ENCODE measurements at regions not wholly inside any gene's neighbourhood (a gene's known extent, or its start where the extent isn't known, plus 50 kb on each side); places are given as distances from the start of the nearest gene placed in this dataset.

DNA sequence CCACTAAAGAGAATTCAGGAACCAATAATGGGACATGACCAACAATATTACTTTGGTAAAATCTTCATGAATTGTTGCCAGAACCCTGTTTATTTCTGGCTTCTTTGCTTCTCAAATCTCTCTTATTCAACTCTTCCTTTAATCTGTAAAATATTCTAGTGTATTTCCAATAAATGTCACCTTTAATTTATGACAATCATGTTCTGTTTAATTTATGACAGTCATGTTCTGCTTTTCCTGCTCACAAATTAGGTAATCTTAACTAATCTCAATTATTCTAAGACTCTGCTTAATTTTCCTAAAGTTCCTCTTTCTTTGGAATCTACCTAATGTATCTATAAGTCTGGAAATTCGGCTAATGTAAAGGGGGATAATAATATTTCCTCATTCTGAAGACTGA is 847.6 kb upstream of the KLHL1 start:
- TF ChIP-seq POLR2A (IDR thresholded peaks at IDR 0.05): no peak
- TF ChIP-seq, protein P1, sequence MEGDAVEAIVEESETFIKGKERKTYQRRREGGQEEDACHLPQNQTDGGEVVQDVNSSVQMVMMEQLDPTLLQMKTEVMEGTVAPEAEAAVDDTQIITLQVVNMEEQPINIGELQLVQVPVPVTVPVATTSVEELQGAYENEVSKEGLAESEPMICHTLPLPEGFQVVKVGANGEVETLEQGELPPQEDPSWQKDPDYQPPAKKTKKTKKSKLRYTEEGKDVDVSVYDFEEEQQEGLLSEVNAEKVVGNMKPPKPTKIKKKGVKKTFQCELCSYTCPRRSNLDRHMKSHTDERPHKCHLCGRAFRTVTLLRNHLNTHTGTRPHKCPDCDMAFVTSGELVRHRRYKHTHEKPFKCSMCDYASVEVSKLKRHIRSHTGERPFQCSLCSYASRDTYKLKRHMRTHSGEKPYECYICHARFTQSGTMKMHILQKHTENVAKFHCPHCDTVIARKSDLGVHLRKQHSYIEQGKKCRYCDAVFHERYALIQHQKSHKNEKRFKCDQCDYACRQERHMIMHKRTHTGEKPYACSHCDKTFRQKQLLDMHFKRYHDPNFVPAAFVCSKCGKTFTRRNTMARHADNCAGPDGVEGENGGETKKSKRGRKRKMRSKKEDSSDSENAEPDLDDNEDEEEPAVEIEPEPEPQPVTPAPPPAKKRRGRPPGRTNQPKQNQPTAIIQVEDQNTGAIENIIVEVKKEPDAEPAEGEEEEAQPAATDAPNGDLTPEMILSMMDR (IDR thresholded peaks at IDR 0.05): no peak
- TF ChIP-seq POLR2AphosphoS5 (IDR thresholded peaks at IDR 0.05; ENCODE audit: insufficient read depth in 1 of 2, low read depth in 1 of 2): no peak
- DNase-seq (ENCODE audit: extremely low spot score in 2 of 2): no peak
- no peak overlapping the region for H3K4me3 ChIP-seq
- H3K9me3 ChIP-seq: no peaks in the 10 kb centered on the region
- no peak overlapping the region for H3K27ac ChIP-seq
- H3K36me3 ChIP-seq: no peaks in the 10 kb centered on the region
- intact Hi-C loops (cut with DNase I): no loop called here
- H3K27me3 ChIP-seq: no peaks in the 10 kb centered on the region
- H3K4me1 ChIP-seq: no peaks in the 10 kb centered on the region

DNA sequence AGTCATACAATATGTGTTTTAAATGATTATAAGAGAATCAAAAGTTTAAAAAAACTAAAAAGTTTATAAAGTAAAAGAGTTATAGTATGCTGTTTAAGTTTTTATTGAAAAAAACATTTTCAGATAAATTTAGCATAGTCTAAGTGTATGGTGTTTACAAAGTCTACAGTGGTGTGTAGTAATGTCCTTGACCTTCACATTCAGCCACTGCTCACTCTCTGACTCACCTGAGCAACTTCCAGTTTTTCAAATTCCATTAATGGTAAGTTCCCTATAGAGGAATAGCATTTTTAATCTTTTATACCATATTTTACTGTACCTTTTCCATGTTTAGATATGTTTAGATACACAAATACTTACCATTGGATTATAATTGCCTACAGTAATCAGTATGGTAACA is 842.4 kb upstream of the KLHL1 start:
- no peaks in the 10 kb centered on the region for H3K36me3 ChIP-seq
- H3K9me3 ChIP-seq: no peaks in the 10 kb centered on the region
- no peak overlapping the region for H3K27ac ChIP-seq
- DNase-seq (ENCODE audit: extremely low spot score in 2 of 2): no peak
- intact Hi-C loops (cut with DNase I): no loop called here
- H3K4me3 ChIP-seq: no peak overlapping the region
- H3K4me1 ChIP-seq: no peaks in the 10 kb centered on the region
- H3K27me3 ChIP-seq: no peaks in the 10 kb centered on the region
- TF ChIP-seq POLR2A (IDR thresholded peaks at IDR 0.05) (no peak), POLR2AphosphoS5 (IDR thresholded peaks at IDR 0.05; ENCODE audit: insufficient read depth in 1 of 2, low read depth in 1 of 2) (no peak)
- TF ChIP-seq, protein P1 (IDR thresholded peaks at IDR 0.05): no peak

DNA sequence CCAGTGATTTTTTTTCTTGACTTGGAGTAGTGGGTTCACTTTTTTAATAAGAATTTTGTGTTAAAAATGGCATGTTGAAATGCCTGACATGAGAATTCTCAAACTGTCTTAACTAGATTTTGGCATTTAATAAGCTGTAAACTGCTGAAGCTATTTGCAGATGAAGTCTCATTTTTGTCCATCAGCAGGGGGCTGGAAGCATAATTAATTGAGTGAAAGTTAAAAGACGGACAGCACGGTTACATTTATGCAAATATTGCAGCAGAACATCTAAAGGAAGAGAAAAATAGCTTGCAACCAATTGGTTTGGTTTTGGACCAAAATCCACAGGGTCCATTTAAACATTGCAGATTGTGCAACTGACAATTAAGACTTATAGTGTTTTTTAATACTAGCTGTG is 837.3 kb upstream of the KLHL1 start:
- H3K9me3 ChIP-seq: no peaks in the 10 kb centered on the region
- H3K36me3 ChIP-seq: no peaks in the 10 kb centered on the region
- no peak for DNase-seq (ENCODE audit: extremely low spot score in 2 of 2)
- H3K4me3 ChIP-seq: no peak overlapping the region
- H3K27ac ChIP-seq: no peak overlapping the region
- intact Hi-C loops (cut with DNase I): no loop called here
- TF ChIP-seq POLR2AphosphoS5 (IDR thresholded peaks at IDR 0.05; ENCODE audit: insufficient read depth in 1 of 2, low read depth in 1 of 2) (no peak), POLR2A (IDR thresholded peaks at IDR 0.05) (no peak)
- TF ChIP-seq, protein P1 (IDR thresholded peaks at IDR 0.05): no peak
- no peaks in the 10 kb centered on the region for H3K4me1 ChIP-seq
- H3K27me3 ChIP-seq: no peaks in the 10 kb centered on the region

DNA sequence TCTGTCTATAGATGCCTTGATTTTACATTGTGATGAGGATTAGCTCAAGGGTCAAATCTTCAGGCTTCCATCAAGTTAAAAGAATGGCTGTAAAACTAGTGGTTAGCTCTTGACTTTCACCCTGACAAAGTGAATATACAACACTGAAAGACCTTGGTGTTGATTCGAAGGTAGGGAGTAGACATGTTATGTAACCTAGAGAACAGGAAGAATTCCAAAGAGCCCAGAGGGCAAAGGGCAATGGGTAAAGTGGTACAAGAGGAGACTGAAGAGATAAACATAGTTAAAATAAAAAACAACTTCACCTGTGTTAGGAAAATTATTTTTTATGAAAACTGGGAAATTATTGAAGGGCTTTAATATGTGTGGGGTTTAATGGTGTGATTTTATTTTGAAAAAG is 833.2 kb upstream of the KLHL1 start:
- DNase-seq (ENCODE audit: extremely low spot score in 2 of 2): no peak
- H3K4me1 ChIP-seq: no peaks in the 10 kb centered on the region
- no peaks in the 10 kb centered on the region for H3K36me3 ChIP-seq
- H3K27ac ChIP-seq: no peak overlapping the region
- H3K9me3 ChIP-seq: no peaks in the 10 kb centered on the region
- H3K4me3 ChIP-seq: no peak overlapping the region
- TF ChIP-seq POLR2AphosphoS5 (IDR thresholded peaks at IDR 0.05; ENCODE audit: insufficient read depth in 1 of 2, low read depth in 1 of 2) (no peak), POLR2A (IDR thresholded peaks at IDR 0.05) (no peak)
- TF ChIP-seq, protein P1 (IDR thresholded peaks at IDR 0.05): no peak
- H3K27me3 ChIP-seq: no peaks in the 10 kb centered on the region
- intact Hi-C loops (cut with DNase I): no loop called here

DNA sequence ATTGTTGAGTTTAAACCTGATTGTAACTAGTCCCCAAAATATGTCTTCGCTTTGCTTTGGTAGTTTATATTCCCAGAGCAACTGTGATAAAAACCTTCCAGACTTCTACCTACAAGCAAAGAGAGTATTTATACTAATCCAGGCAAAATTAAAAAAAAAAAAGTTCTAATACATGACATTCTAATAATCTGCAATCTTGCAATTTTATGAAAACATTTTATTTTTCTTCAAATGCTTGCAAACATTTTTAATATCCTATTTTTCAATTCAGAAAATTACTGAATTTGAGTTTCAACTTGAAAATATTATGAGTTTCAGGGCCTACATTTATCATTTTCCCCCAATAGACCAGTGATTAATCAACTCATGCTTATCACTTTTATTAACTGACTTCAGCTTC is 830.2 kb upstream of the KLHL1 start:
- H3K27ac ChIP-seq: no peak overlapping the region
- H3K9me3 ChIP-seq: no peaks in the 10 kb centered on the region
- DNase-seq (ENCODE audit: extremely low spot score in 2 of 2): no peak
- H3K27me3 ChIP-seq: no peaks in the 10 kb centered on the region
- no peak overlapping the region for H3K4me3 ChIP-seq
- no peaks in the 10 kb centered on the region for H3K4me1 ChIP-seq
- TF ChIP-seq POLR2A (IDR thresholded peaks at IDR 0.05) (no peak), POLR2AphosphoS5 (IDR thresholded peaks at IDR 0.05; ENCODE audit: insufficient read depth in 1 of 2, low read depth in 1 of 2) (no peak)
- TF ChIP-seq, protein P1 (IDR thresholded peaks at IDR 0.05): no peak
- no peaks in the 10 kb centered on the region for H3K36me3 ChIP-seq
- intact Hi-C loops (cut with DNase I): no loop called here
